Right atrium auricular region (tissue), 2 donors: ENCODE measurements at regions not wholly inside any gene's neighbourhood (a gene's known extent, or its start where the extent isn't known, plus 50 kb on each side); places are given as distances from the start of the nearest gene placed in this dataset.

Experiments used
- DNase-seq: peaks from one replicate; pipeline ENCODE4 v3.0.0-alpha.2; 2019; ENCODE audit warnings: low spot score
- H3K27ac ChIP-seq, 2 donors: fragments of 200-600 bp; sonication (generic); 1 replicate in 1 of 2; 2 replicates in 1 of 2; pipeline ENCODE4 v1.5.1; 2016 to 2019
- H3K27me3 ChIP-seq, 2 donors: fragments of 200-600 bp; sonication (generic); one replicate each; pipeline versions ENCODE4 v1.5.1 to v1.6.0; 2017 to 2019
- H3K36me3 ChIP-seq: fragments of 200-600 bp; sonication (generic); one replicate; pipeline ENCODE4 v1.5.1; 2016
- H3K4me1 ChIP-seq, 2 donors: fragments of 200-600 bp; sonication (generic); one replicate each; pipeline versions ENCODE4 v1.5.1 to v1.6.0; 2017 to 2019
- H3K4me3 ChIP-seq, 2 donors: fragments of 200-600 bp; sonication (generic); 1 replicate in 1 of 2; 2 replicates in 1 of 2; pipeline ENCODE4 v1.5.1; 2017 to 2019; ENCODE audit warnings: mild to moderate bottlenecking in 1 of 2, moderate library complexity in 1 of 2
- H3K9me3 ChIP-seq, 2 donors: fragments of 200-600 bp; sonication (generic); one replicate each; pipeline ENCODE4 v1.5.1; 2019
- CTCF ChIP-seq, 2 donors: fragments of 200-600 bp; sonication (generic); IDR thresholded peaks; one replicate each; pipeline ENCODE4 v1.5.1; 2019; ENCODE audit warnings: antibody characterized with exemption in 2 of 2

GRCh38 chr2:150371044-150371818 lies 116.2 kb downstream of the RND3 start:
- H3K27ac ChIP-seq: no peak overlapping the region
- H3K9me3 ChIP-seq: no peaks in the 10 kb centered on the region
- TF ChIP-seq CTCF (IDR thresholded peaks at IDR 0.05): no peak
- no peaks in the 10 kb centered on the region for H3K36me3 ChIP-seq
- H3K4me3 ChIP-seq: no peak overlapping the region
- DNase-seq: no peak
- H3K4me1 ChIP-seq: no peaks in the 10 kb centered on the region
- no peaks in the 10 kb centered on the region for H3K27me3 ChIP-seq

- no peak for TF ChIP-seq CTCF (IDR thresholded peaks at IDR 0.05)
- DNase-seq: no peak
- no peak overlapping the region for H3K27ac ChIP-seq
These were observed 116.9 kb downstream of the RND3 start for GRCh38 chr2:150370561-150370960.

GRCh38 chr2:150369862-150370261 lies 117.6 kb downstream of the RND3 start:
- H3K4me1 ChIP-seq: no peaks in the 10 kb centered on the region
- DNase-seq: no peak
- H3K36me3 ChIP-seq: no peaks in the 10 kb centered on the region
- H3K27me3 ChIP-seq: no peaks in the 10 kb centered on the region
- H3K9me3 ChIP-seq: no peaks in the 10 kb centered on the region
- H3K27ac ChIP-seq: no peak overlapping the region
- no peak for TF ChIP-seq CTCF (IDR thresholded peaks at IDR 0.05)
- no peak overlapping the region for H3K4me3 ChIP-seq

More at GRCh38 chr2:150370561-150370960, 116.9 kb downstream of the RND3 start:
- Histone ChIP-seq H3K27me3 (no peaks in the 10 kb centered on the region), H3K4me3 (no peak overlapping the region), H3K36me3 (no peaks in the 10 kb centered on the region), H3K4me1 (no peaks in the 10 kb centered on the region), H3K9me3 (no peaks in the 10 kb centered on the region)

- Histone ChIP-seq H3K4me1 (no peaks in the 10 kb centered on the region), H3K36me3 (no peaks in the 10 kb centered on the region), H3K9me3 (no peaks in the 10 kb centered on the region), H3K27ac (no peak overlapping the region), H3K27me3 (no peaks in the 10 kb centered on the region), H3K4me3 (no peak overlapping the region)
- no peak for TF ChIP-seq CTCF (IDR thresholded peaks at IDR 0.05)
- DNase-seq: no peak
These were observed 129.0 kb downstream of the RND3 start for GRCh38 chr2:150358468-150358807.

- Histone ChIP-seq H3K4me3 (no peak overlapping the region), H3K4me1 (no peaks in the 10 kb centered on the region), H3K27ac (no peak overlapping the region), H3K36me3 (no peaks in the 10 kb centered on the region), H3K9me3 (no peaks in the 10 kb centered on the region), H3K27me3 (no peaks in the 10 kb centered on the region)
- DNase-seq: no peak
- no peak for TF ChIP-seq CTCF (IDR thresholded peaks at IDR 0.05)
These were observed 129.5 kb downstream of the RND3 start for GRCh38 chr2:150357770-150358467.
